SU-DHL-6 (cell line): ENCODE measurements at regions not wholly inside any gene's neighbourhood (a gene's known extent, or its start where the extent isn't known, plus 50 kb on each side); places are given as distances from the start of the nearest gene placed in this dataset.

Source experiments
- H2AFZ ChIP-seq: fragments of 200-600 bp; sonication (generic); 2 replicates; pipeline ENCODE4 v1.6.1; 2014; ENCODE audit warnings: low read depth, mild to moderate bottlenecking, moderate library complexity, mixed read lengths, antibody characterized with exemption, low read length; ENCODE audit not compliant: severe bottlenecking
- H3F3A ChIP-seq: fragments of 200-600 bp; shearing (Covaris generic); 2 replicates; pipeline ENCODE4 v1.6.0; 2016; ENCODE audit warnings: antibody characterized with exemption, mild to moderate bottlenecking; ENCODE audit not compliant: insufficient read depth
- H3K27ac ChIP-seq: fragments of 200-600 bp; sonication (generic); 2 replicates; pipeline ENCODE4 v1.5.1; 2016; ENCODE audit warnings: low read depth, mild to moderate bottlenecking, low read length, moderate library complexity, mixed read lengths
- H3K27me3 ChIP-seq: fragments of 200-600 bp; sonication (generic), shearing (Covaris generic); 2 replicates; pipeline ENCODE4 v1.6.0; 2014; ENCODE audit warnings: mild to moderate bottlenecking, low read length
- H3K36me3 ChIP-seq: fragments of 200-600 bp; sonication (generic); 2 replicates; pipeline ENCODE4 v1.6.1; 2014; ENCODE audit warnings: mild to moderate bottlenecking, low read length, mixed read lengths
- H3K4me2 ChIP-seq: fragments of 300-600, 200-600 bp; shearing (Covaris generic), sonication (generic); 2 replicates; pipeline ENCODE4 v1.6.0; 2014; ENCODE audit warnings: low read length, low read depth, mild to moderate bottlenecking; ENCODE audit not compliant: poor library complexity, severe bottlenecking
- H3K4me3 ChIP-seq: fragments of 200-600 bp; sonication (generic); 2 replicates; pipeline ENCODE4 v1.5.1; 2014; ENCODE audit warnings: antibody characterized with exemption, low read length, mild to moderate bottlenecking, mixed read lengths; ENCODE audit not compliant: insufficient read depth, poor library complexity, severe bottlenecking
- H3K79me2 ChIP-seq: fragments of 200-600 bp; sonication (generic); 2 replicates; pipeline ENCODE4 v1.6.1; 2014; ENCODE audit warnings: mild to moderate bottlenecking, low read length, moderate library complexity; ENCODE audit not compliant: insufficient read depth
- H3K9ac ChIP-seq: fragments of 200-600 bp; sonication (generic); 2 replicates; pipeline ENCODE4 v1.7.0; 2014; ENCODE audit warnings: mild to moderate bottlenecking, low read length
- H3K9me2 ChIP-seq: fragments of 200-600 bp; sonication (generic); replicated peaks from 2 replicates; pipeline ENCODE4 v1.6.1; 2014; ENCODE audit warnings: low read length; ENCODE audit not compliant: insufficient read depth
- H3K9me3 ChIP-seq: fragments of 200-600 bp; sonication (generic); 2 replicates; pipeline ENCODE4 v1.6.1; 2014; ENCODE audit warnings: low read length, mixed read lengths; ENCODE audit not compliant: insufficient read depth
- H4K20me1 ChIP-seq: fragments of 200-600 bp; sonication (generic); 2 replicates; pipeline ENCODE4 v1.6.1; 2014; ENCODE audit warnings: low read depth, mild to moderate bottlenecking, antibody characterized with exemption, low read length, moderate library complexity, mixed read lengths
- CTCF ChIP-seq: fragments of 200-600 bp; sonication (generic); IDR thresholded peaks from one replicate; pipeline ENCODE4 v1.5.1; 2017; ENCODE audit warnings: antibody characterized with exemption, mild to moderate bottlenecking, low read length, moderate library complexity; ENCODE audit not compliant: insufficient read depth, poor library complexity, severe bottlenecking
- EZH2phosphoT487 ChIP-seq: fragments of 200-600 bp; sonication (generic), shearing (Covaris generic); conservative IDR thresholded peaks from 2 replicates; pipeline ENCODE4 v1.6.1; 2018; ENCODE audit warnings: mild to moderate bottlenecking, antibody characterized with exemption, low read length, moderate library complexity, mixed read lengths

- H3K79me2 ChIP-seq = no peaks in the 10 kb centered on the region
- H3F3A ChIP-seq = no peaks in the 10 kb centered on the region
- TF ChIP-seq EZH2phosphoT487 (no peak), CTCF (no peak)
- H3K4me3 ChIP-seq = no peak overlapping the region
- no peaks in the 10 kb centered on the region for H4K20me1 ChIP-seq
- H3K36me3 ChIP-seq = no peaks in the 10 kb centered on the region
- H3K27me3 ChIP-seq = no peaks in the 10 kb centered on the region
- H3K4me2 ChIP-seq = no peak overlapping the region
- H3K9me3 ChIP-seq = no peaks in the 10 kb centered on the region
- no peak overlapping the region for H3K9ac ChIP-seq
- no peaks in the 10 kb centered on the region for H3K9me2 ChIP-seq
- H3K27ac ChIP-seq = no peak overlapping the region
- no peak overlapping the region for H2AFZ ChIP-seq
Measured at GRCh38 chr12:20181416-20182180, 186.7 kb upstream of the PDE3A start.

- Histone ChIP-seq H4K20me1 (no peaks in the 10 kb centered on the region), H3K36me3 (no peaks in the 10 kb centered on the region), H3K9me2 (no peaks in the 10 kb centered on the region), H3K4me3 (no peak overlapping the region), H2AFZ (no peak overlapping the region), H3K79me2 (no peaks in the 10 kb centered on the region), H3K9ac (no peak overlapping the region), H3K9me3 (no peaks in the 10 kb centered on the region), H3K4me2 (no peak overlapping the region), H3F3A (no peaks in the 10 kb centered on the region), H3K27me3 (no peaks in the 10 kb centered on the region), H3K27ac (no peak overlapping the region)
- TF ChIP-seq CTCF = no peak
Measured at GRCh38 chr12:20183563-20183962, 184.8 kb upstream of the PDE3A start.

- Histone ChIP-seq H3K36me3 (no peaks in the 10 kb centered on the region), H3K27ac (no peak overlapping the region), H3K9me3 (no peaks in the 10 kb centered on the region), H4K20me1 (no peaks in the 10 kb centered on the region), H2AFZ (no peak overlapping the region), H3K9ac (no peak overlapping the region), H3F3A (no peaks in the 10 kb centered on the region), H3K4me2 (no peak overlapping the region), H3K9me2 (no peaks in the 10 kb centered on the region), H3K79me2 (no peaks in the 10 kb centered on the region), H3K4me3 (no peak overlapping the region), H3K27me3 (no peaks in the 10 kb centered on the region)
- TF ChIP-seq CTCF = no peak
- no peak for TF ChIP-seq EZH2phosphoT487
Measured at GRCh38 chr12:20184514-20184913, 183.8 kb upstream of the PDE3A start.
